ENCODE measurements at regions not wholly inside any gene's neighbourhood (a gene's known extent, or its start where the extent isn't known, plus 50 kb on each side); places are given as distances from the start of the nearest gene placed in this dataset.

GRCh38 chr22:45102896-45103420, 60.8 kb upstream of the NUP50 start:
- intact Hi-C loops (cut with DNase I): no loop called here

GRCh38 chr22:45103756-45104155, 60.0 kb upstream of the NUP50 start:
- 69 to 70% methylated on average over 10 of the region's 10 CpGs for WGBS, 2 donors
- Histone ChIP-seq H3K27me3 (ENCODE audit: control insufficient read depth in 1 of 2, insufficient read depth in 2 of 2, low read length in 1 of 2) (no peaks in the 10 kb centered on the region), H3K27ac (ENCODE audit: low read depth in 1 of 2, low read length in 2 of 2) (no peak overlapping the region), H3K9me3 (ENCODE audit: control insufficient read depth, low read length) (no peaks in the 10 kb centered on the region), H3K4me1 (ENCODE audit: control insufficient read depth in 1 of 2, insufficient read depth in 2 of 2, low read length in 2 of 2) (no peaks in the 10 kb centered on the region), H3K36me3 (ENCODE audit: control insufficient read depth in 1 of 2, insufficient read depth in 2 of 2, low read length in 1 of 2) (no peaks in the 10 kb centered on the region), H3K4me3 (ENCODE audit: low read length in 2 of 2) (no peak overlapping the region)
- intact Hi-C loops (cut with DNase I): no loop called here
- ATAC-seq (ENCODE audit: low FRiP score) (no peak), DNase-seq (peak in 1 of 2 donors; percentile 21)

More at GRCh38 chr22:45102896-45103420, 60.8 kb upstream of the NUP50 start:
- Histone ChIP-seq H3K27ac (ENCODE audit: low read depth in 1 of 2, low read length in 2 of 2) (no peak overlapping the region), H3K27me3 (ENCODE audit: control insufficient read depth in 1 of 2, insufficient read depth in 2 of 2, low read length in 1 of 2) (no peaks in the 10 kb centered on the region), H3K4me3 (ENCODE audit: low read length in 2 of 2) (no peak overlapping the region), H3K9me3 (ENCODE audit: control insufficient read depth, low read length) (no peaks in the 10 kb centered on the region), H3K4me1 (ENCODE audit: control insufficient read depth in 1 of 2, insufficient read depth in 2 of 2, low read length in 2 of 2) (no peaks in the 10 kb centered on the region), H3K36me3 (ENCODE audit: control insufficient read depth in 1 of 2, insufficient read depth in 2 of 2, low read length in 1 of 2) (no peaks in the 10 kb centered on the region)
- DNase-seq (peak in 1 of 2 donors; percentile 51), ATAC-seq (ENCODE audit: low FRiP score) (no peak)
- 64 to 71% methylated on average over 6 of the region's 6 CpGs for WGBS, 2 donors

- Histone ChIP-seq H3K9me3 (ENCODE audit: control insufficient read depth, low read length) (no peaks in the 10 kb centered on the region), H3K27me3 (ENCODE audit: control insufficient read depth in 1 of 2, insufficient read depth in 2 of 2, low read length in 1 of 2) (no peaks in the 10 kb centered on the region), H3K27ac (ENCODE audit: low read depth in 1 of 2, low read length in 2 of 2) (no peak overlapping the region), H3K36me3 (ENCODE audit: control insufficient read depth in 1 of 2, insufficient read depth in 2 of 2, low read length in 1 of 2) (no peaks in the 10 kb centered on the region), H3K4me3 (ENCODE audit: low read length in 2 of 2) (no peak overlapping the region), H3K4me1 (ENCODE audit: control insufficient read depth in 1 of 2, insufficient read depth in 2 of 2, low read length in 2 of 2) (no peaks in the 10 kb centered on the region)
- no peak for ATAC-seq (ENCODE audit: low FRiP score)
- DNase-seq: peak in 1 of 2 donors; percentile 68
- 91 to 94% methylated on average over 10 of the region's 10 CpGs for WGBS, 2 donors
- intact Hi-C loops (cut with DNase I): no loop called here
Observed at GRCh38 chr22:45104313-45104712, 59.4 kb upstream of the NUP50 start.

- no peak overlapping the region for H3K27ac ChIP-seq (ENCODE audit: low read depth in 1 of 2, low read length in 2 of 2)
- no peaks in the 10 kb centered on the region for H3K4me1 ChIP-seq (ENCODE audit: control insufficient read depth in 1 of 2, insufficient read depth in 2 of 2, low read length in 2 of 2)
- no peaks in the 10 kb centered on the region for H3K27me3 ChIP-seq (ENCODE audit: control insufficient read depth in 1 of 2, insufficient read depth in 2 of 2, low read length in 1 of 2)
- no peaks in the 10 kb centered on the region for H3K36me3 ChIP-seq (ENCODE audit: control insufficient read depth in 1 of 2, insufficient read depth in 2 of 2, low read length in 1 of 2)
- no peaks in the 10 kb centered on the region for H3K9me3 ChIP-seq (ENCODE audit: control insufficient read depth, low read length)
- no peak overlapping the region for H3K4me3 ChIP-seq (ENCODE audit: low read length in 2 of 2)
- intact Hi-C loops (cut with DNase I): no loop called here
- WGBS, 2 donors: 51 to 60% methylated on average over 10 of the region's 10 CpGs
- no peak for DNase-seq
- no peak for ATAC-seq (ENCODE audit: low FRiP score)
Observed at GRCh38 chr22:45105281-45105702, 58.4 kb upstream of the NUP50 start.

GRCh38 chr22:45107671-45108070, 56.1 kb upstream of the NUP50 start:
- no peak for ATAC-seq (ENCODE audit: low FRiP score)
- WGBS, 2 donors: 85 to 88% methylated on average over 6 of the region's 6 CpGs
- peaks cover 2% of the 10 kb centered on the region for H3K9me3 ChIP-seq (ENCODE audit: control insufficient read depth, low read length)
- H3K36me3 ChIP-seq (ENCODE audit: control insufficient read depth in 1 of 2, insufficient read depth in 2 of 2, low read length in 1 of 2): no peaks in the 10 kb centered on the region
- DNase-seq: no peak
- H3K27me3 ChIP-seq (ENCODE audit: control insufficient read depth in 1 of 2, insufficient read depth in 2 of 2, low read length in 1 of 2): no peaks in the 10 kb centered on the region
- intact Hi-C loops (cut with DNase I): no loop called here
- H3K27ac ChIP-seq (ENCODE audit: low read depth in 1 of 2, low read length in 2 of 2): no peak overlapping the region
- no peak overlapping the region for H3K4me3 ChIP-seq (ENCODE audit: low read length in 2 of 2)
- no peaks in the 10 kb centered on the region for H3K4me1 ChIP-seq (ENCODE audit: control insufficient read depth in 1 of 2, insufficient read depth in 2 of 2, low read length in 2 of 2)

- Histone ChIP-seq H3K36me3 (ENCODE audit: control insufficient read depth in 1 of 2, insufficient read depth in 2 of 2, low read length in 1 of 2) (no peaks in the 10 kb centered on the region), H3K27ac (ENCODE audit: low read depth in 1 of 2, low read length in 2 of 2) (no peak overlapping the region), H3K4me3 (ENCODE audit: low read length in 2 of 2) (no peak overlapping the region), H3K9me3 (ENCODE audit: control insufficient read depth, low read length) (peaks cover 5% of the 10 kb centered on the region), H3K4me1 (ENCODE audit: control insufficient read depth in 1 of 2, insufficient read depth in 2 of 2, low read length in 2 of 2) (no peaks in the 10 kb centered on the region), H3K27me3 (ENCODE audit: control insufficient read depth in 1 of 2, insufficient read depth in 2 of 2, low read length in 1 of 2) (peaks cover 0 to 2% of the 10 kb centered on the region in 2 donors)
- 72 to 75% methylated on average over 5 of the region's 5 CpGs for WGBS, 2 donors
- DNase-seq: no peak
- intact Hi-C loops (cut with DNase I): no loop called here
- no peak for ATAC-seq (ENCODE audit: low FRiP score)
Observed at GRCh38 chr22:45112136-45112879, 51.4 kb upstream of the NUP50 start.
